Mammary epithelial cell (primary cell): ENCODE measurements at regions not wholly inside any gene's neighbourhood (a gene's known extent, or its start where the extent isn't known, plus 50 kb on each side); places are given as distances from the start of the nearest gene placed in this dataset.

Source experiments
- EZH2 ChIP-seq: IDR thresholded peaks from 2 replicates; pipeline ENCODE4 v1.6.1; 2012; ENCODE audit warnings: low read length, inconsistent platforms, borderline replicate concordance
- TF ChIP-seq, protein P1 (sequence below), 2 donors: IDR thresholded peaks in 1 of 2; conservative IDR thresholded peaks in 1 of 2; 2 replicates each; pipeline ENCODE4 v1.5.1; 2011 to 2012; ENCODE audit warnings: inconsistent platforms in 2 of 2, low read length in 2 of 2, mild to moderate bottlenecking in 2 of 2, control low read depth in 1 of 2, low read depth in 1 of 2; ENCODE audit not compliant: insufficient read depth in 1 of 2; ENCODE audit errors: extremely low read depth in 1 of 2

GRCh38 chr9:135324329-135324728 is 155.3 kb upstream of the PPP1R26 start:
- TF ChIP-seq, protein P1, sequence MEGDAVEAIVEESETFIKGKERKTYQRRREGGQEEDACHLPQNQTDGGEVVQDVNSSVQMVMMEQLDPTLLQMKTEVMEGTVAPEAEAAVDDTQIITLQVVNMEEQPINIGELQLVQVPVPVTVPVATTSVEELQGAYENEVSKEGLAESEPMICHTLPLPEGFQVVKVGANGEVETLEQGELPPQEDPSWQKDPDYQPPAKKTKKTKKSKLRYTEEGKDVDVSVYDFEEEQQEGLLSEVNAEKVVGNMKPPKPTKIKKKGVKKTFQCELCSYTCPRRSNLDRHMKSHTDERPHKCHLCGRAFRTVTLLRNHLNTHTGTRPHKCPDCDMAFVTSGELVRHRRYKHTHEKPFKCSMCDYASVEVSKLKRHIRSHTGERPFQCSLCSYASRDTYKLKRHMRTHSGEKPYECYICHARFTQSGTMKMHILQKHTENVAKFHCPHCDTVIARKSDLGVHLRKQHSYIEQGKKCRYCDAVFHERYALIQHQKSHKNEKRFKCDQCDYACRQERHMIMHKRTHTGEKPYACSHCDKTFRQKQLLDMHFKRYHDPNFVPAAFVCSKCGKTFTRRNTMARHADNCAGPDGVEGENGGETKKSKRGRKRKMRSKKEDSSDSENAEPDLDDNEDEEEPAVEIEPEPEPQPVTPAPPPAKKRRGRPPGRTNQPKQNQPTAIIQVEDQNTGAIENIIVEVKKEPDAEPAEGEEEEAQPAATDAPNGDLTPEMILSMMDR (conservative IDR thresholded peaks at IDR 0.05 in 1 of 2, IDR thresholded peaks at IDR 0.05 in 1 of 2; ENCODE audit: extremely low read depth in 1 of 2, insufficient read depth in 1 of 2, low read depth in 1 of 2, low read length in 2 of 2) = no peak
- no peak for TF ChIP-seq EZH2
